H1 (cell line): ENCODE measurements at regions not wholly inside any gene's neighbourhood (a gene's known extent, or its start where the extent isn't known, plus 50 kb on each side); places are given as distances from the start of the nearest gene placed in this dataset.

Experiments
- CTCF ChIA-PET: fragments of 300-600 bp; sonication (Branson Sonifier 250); formaldehyde crosslinking; loops from one replicate; lab custom pipeline; 2021; ENCODE audit not compliant: partially characterized antibody; lab: Charles Lee
- POLR2A ChIA-PET: fragments of 300-600 bp; sonication (Branson Sonifier 250); formaldehyde crosslinking; loops from one replicate; lab custom pipeline; 2021; ENCODE audit warnings: inconsistent platforms; ENCODE audit not compliant: partially characterized antibody; lab: Charles Lee
- DNase-seq, 2 experiments: peaks; one replicate each; pipeline versions ENCODE4 v3.0.0 to v3.0.0-alpha.2; 2010 to 2022; ENCODE audit warnings: low spot score in 2 of 2, low read depth in 1 of 2, mixed read lengths in 1 of 2
- FAIRE-seq: peaks from 2 replicates; lab custom pipeline; 2011; peaks lifted over from hg19 to GRCh38; lab: Jason Lieb, UNC
- H2AFZ ChIP-seq: 2 replicates; pipeline ENCODE4 v1.8.1; 2012; ENCODE audit warnings: low read length, inconsistent platforms
- H2AK5ac ChIP-seq: 2 replicates; pipeline ENCODE4 v1.6.1; 2013; ENCODE audit warnings: low read depth, low read length
- H2BK120ac ChIP-seq: replicated peaks from 2 replicates; pipeline ENCODE3; 2013; ENCODE audit warnings: low read depth, low read length, inconsistent platforms
- H2BK12ac ChIP-seq: 2 replicates; pipeline ENCODE4 v1.6.1; 2013; ENCODE audit warnings: low read depth, low read length
- H2BK15ac ChIP-seq: 2 replicates; pipeline ENCODE4 v1.6.1; 2013; ENCODE audit warnings: low read length
- H2BK20ac ChIP-seq: 2 replicates; pipeline ENCODE4 v1.6.1; 2013; ENCODE audit warnings: low read length
- H2BK5ac ChIP-seq: 2 replicates; pipeline ENCODE4 v1.6.1; 2013; ENCODE audit warnings: low read depth, low read length
- H3K14ac ChIP-seq: 2 replicates; pipeline ENCODE4 v1.6.1; 2013; ENCODE audit warnings: inconsistent platforms; ENCODE audit not compliant: insufficient read length
- H3K18ac ChIP-seq: 2 replicates; pipeline ENCODE4 v1.6.1; 2013; ENCODE audit warnings: low read length; ENCODE audit errors: extremely low read depth
- H3K23ac ChIP-seq: 2 replicates; pipeline ENCODE4 v1.6.1; 2013; ENCODE audit warnings: inconsistent platforms; ENCODE audit not compliant: insufficient read length
- H3K23me2 ChIP-seq: 2 replicates; pipeline ENCODE4 v1.6.1; 2013; ENCODE audit warnings: low read depth, low read length
- H3K27ac ChIP-seq: 2 replicates; pipeline ENCODE4 v1.6.1; 2011; ENCODE audit warnings: low read depth, low read length, inconsistent platforms
- H3K27me3 ChIP-seq, 4 experiments: replicated peaks in 1 of 4; 1 replicate in 1 of 4; 2 replicates in 3 of 4; pipeline versions ENCODE4 v1.6.1 to v1.8.1; 2011 to 2013; ENCODE audit warnings: low read length in 3 of 4, mild to moderate bottlenecking in 3 of 4, inconsistent platforms in 2 of 4, mixed read lengths in 2 of 4, moderate library complexity in 1 of 4; ENCODE audit not compliant: control insufficient read depth in 3 of 4, insufficient read depth in 3 of 4; ENCODE audit errors: extremely low read depth in 1 of 4
- H3K36me3 ChIP-seq, 4 experiments: 2 replicates each; pipeline versions ENCODE4 v1.6.1 to v1.8.1; 2011 to 2013; ENCODE audit warnings: mild to moderate bottlenecking in 4 of 4, low read length in 3 of 4, moderate library complexity in 2 of 4, control low read depth in 1 of 4, inconsistent platforms in 1 of 4; ENCODE audit not compliant: insufficient read depth in 4 of 4, control insufficient read depth in 2 of 4
- H3K4ac ChIP-seq: replicated peaks from 2 replicates; pipeline ENCODE3; 2013; ENCODE audit warnings: low read length, low read depth, mixed read lengths, inconsistent platforms; ENCODE audit not compliant: insufficient read length
- H3K4me1 ChIP-seq, 4 experiments: replicated peaks in 1 of 4; 1 replicate in 1 of 4; 2 replicates in 3 of 4; pipeline versions ENCODE4 v1.6.1 to v1.8.1; 2011 to 2013; ENCODE audit warnings: low read length in 3 of 4, inconsistent platforms in 2 of 4, mixed read lengths in 1 of 4; ENCODE audit not compliant: insufficient read depth in 4 of 4, control insufficient read depth in 3 of 4
- H3K4me2 ChIP-seq, 2 experiments: 2 replicates each; pipeline versions ENCODE4 v1.6.1 to v1.8.1; 2011 to 2013; ENCODE audit warnings: low read depth in 2 of 2, low read length in 2 of 2, control low read depth in 1 of 2, inconsistent platforms in 1 of 2, mild to moderate bottlenecking in 1 of 2; ENCODE audit not compliant: insufficient read depth in 1 of 2
- H3K4me3 ChIP-seq, 4 experiments: fragments of 200-600, 300-600 bp in 1 of 4; sonication (generic), shearing (Covaris generic), sonication (Bioruptor Twin) in 1 of 4; 2 replicates each; pipeline versions ENCODE4 v1.5.1 to v1.8.1; 2011 to 2016; ENCODE audit warnings: low read length in 4 of 4, low read depth in 3 of 4, control low read depth in 2 of 4, inconsistent platforms in 2 of 4, mild to moderate bottlenecking in 2 of 4, mixed read lengths in 1 of 4, moderate library complexity in 1 of 4; ENCODE audit not compliant: insufficient read depth in 2 of 4; ENCODE audit errors: extremely low read depth in 1 of 4
- H3K56ac ChIP-seq: replicated peaks from 2 replicates; pipeline ENCODE3; 2013; ENCODE audit warnings: low read depth, mild to moderate bottlenecking, mixed read lengths, low read length, inconsistent platforms; ENCODE audit not compliant: insufficient read length
- H3K79me1 ChIP-seq: 2 replicates; pipeline ENCODE4 v1.6.1; 2013; ENCODE audit warnings: low read depth, low read length, control low read depth
- H3K79me2 ChIP-seq, 2 experiments: 2 replicates each; pipeline versions ENCODE4 v1.6.1 to v1.8.1; 2012 to 2013; ENCODE audit warnings: low read length in 2 of 2, mild to moderate bottlenecking in 2 of 2, inconsistent platforms in 1 of 2; ENCODE audit not compliant: insufficient read depth in 2 of 2, control insufficient read depth in 1 of 2
- H3K9ac ChIP-seq, 4 experiments: replicated peaks in 1 of 4; 1 replicate in 1 of 4; 2 replicates in 3 of 4; pipeline versions ENCODE4 v1.6.1 to v1.8.1; 2011 to 2013; ENCODE audit warnings: low read depth in 3 of 4, low read length in 3 of 4, control low read depth in 2 of 4, mild to moderate bottlenecking in 2 of 4, moderate library complexity in 2 of 4, inconsistent platforms in 1 of 4; ENCODE audit errors: extremely low read depth in 1 of 4
- H3K9me3 ChIP-seq, 2 experiments: 2 replicates each; pipeline versions ENCODE4 v1.6.1 to v1.8.1; 2012 to 2013; ENCODE audit warnings: mild to moderate bottlenecking in 2 of 2, moderate library complexity in 2 of 2, control low read depth in 1 of 2, inconsistent platforms in 1 of 2, low read depth in 1 of 2, low read length in 1 of 2, mixed read lengths in 1 of 2; ENCODE audit not compliant: insufficient read depth in 2 of 2
- H4K20me1 ChIP-seq, 2 experiments: replicated peaks in 1 of 2; 2 replicates each; pipeline versions ENCODE3 to v1.8.1; 2011 to 2013; ENCODE audit warnings: inconsistent platforms in 2 of 2, low read length in 2 of 2, mild to moderate bottlenecking in 1 of 2; ENCODE audit not compliant: insufficient read depth in 2 of 2, control insufficient read depth in 1 of 2
- H4K5ac ChIP-seq: 2 replicates; pipeline ENCODE4 v1.6.1; 2013; ENCODE audit warnings: low read length, low read depth, mixed read lengths, inconsistent platforms; ENCODE audit not compliant: insufficient read length
- H4K8ac ChIP-seq: 2 replicates; pipeline ENCODE4 v1.8.0; 2013; ENCODE audit warnings: mild to moderate bottlenecking, moderate library complexity, low read length, inconsistent platforms; ENCODE audit not compliant: insufficient read depth; ENCODE audit errors: extremely low read depth
- H4K91ac ChIP-seq: replicated peaks from 2 replicates; pipeline ENCODE3; 2013; ENCODE audit warnings: low read length, mixed read lengths, inconsistent platforms; ENCODE audit not compliant: insufficient read length
- BACH1 ChIP-seq: IDR thresholded peaks from 2 replicates; pipeline ENCODE4 v1.6.1; 2012; ENCODE audit warnings: low read length, improper control_type of control experiment
- BCL11A ChIP-seq, 2 experiments: IDR thresholded peaks; one replicate each; pipeline ENCODE4 v1.6.1; 2011; ENCODE audit warnings: low read depth in 2 of 2, low read length in 2 of 2, mild to moderate bottlenecking in 2 of 2
- BRCA1 ChIP-seq: IDR thresholded peaks from 2 replicates; pipeline ENCODE4 v1.6.1; 2012; ENCODE audit warnings: low read depth, low read length, improper control_type of control experiment
- CEBPB ChIP-seq: IDR thresholded peaks from 2 replicates; pipeline ENCODE4 v1.6.1; 2012; ENCODE audit warnings: low read depth, low read length
- CHD1 ChIP-seq: IDR thresholded peaks from 2 replicates; pipeline ENCODE4 v1.6.1; 2012; ENCODE audit warnings: low read depth, low read length, improper control_type of control experiment
- CREB1 ChIP-seq: IDR thresholded peaks from 2 replicates; pipeline ENCODE4 v1.6.1; 2012; ENCODE audit warnings: inconsistent platforms
- NANOG ChIP-seq: IDR thresholded peaks from 2 replicates; pipeline ENCODE4 v1.6.1; 2011; ENCODE audit warnings: low read length, low read depth, mild to moderate bottlenecking, inconsistent platforms; ENCODE audit not compliant: insufficient read depth, poor library complexity, severe bottlenecking
- NRF1 ChIP-seq: IDR thresholded peaks from 2 replicates; pipeline ENCODE4 v1.6.1; 2011; ENCODE audit warnings: mild to moderate bottlenecking, low read depth, low read length, improper control_type of control experiment
- POU5F1 ChIP-seq: IDR thresholded peaks from 2 replicates; pipeline ENCODE4 v1.6.1; 2011; ENCODE audit warnings: low read depth, mild to moderate bottlenecking, low read length, moderate library complexity
- RFX5 ChIP-seq: IDR thresholded peaks from 2 replicates; pipeline ENCODE4 v1.6.1; 2011; ENCODE audit warnings: low read depth, low read length, improper control_type of control experiment, borderline replicate concordance
- RXRA ChIP-seq: IDR thresholded peaks from 2 replicates; pipeline ENCODE4 v1.6.1; 2011; ENCODE audit warnings: low read depth, mild to moderate bottlenecking, low read length, moderate library complexity; ENCODE audit not compliant: insufficient read depth
- SAP30 ChIP-seq: fragments of 300-600 bp; sonication (generic); IDR thresholded peaks from 2 replicates; pipeline ENCODE4 v1.7.1; 2012; ENCODE audit warnings: low read length, moderate library complexity, mild to moderate bottlenecking, inconsistent platforms; ENCODE audit not compliant: insufficient read depth, insufficient replicate concordance
- SIX5 ChIP-seq: IDR thresholded peaks from 2 replicates; pipeline ENCODE4 v1.6.1; 2011; ENCODE audit warnings: mild to moderate bottlenecking, low read depth, low read length
- TAF1 ChIP-seq: IDR thresholded peaks from 2 replicates; pipeline ENCODE4 v1.6.1; 2011; ENCODE audit warnings: mild to moderate bottlenecking, low read depth, low read length
- ZNF274 ChIP-seq: IDR thresholded peaks from 2 replicates; pipeline ENCODE4 v1.7.0; 2012; ENCODE audit warnings: low read length, borderline replicate concordance; ENCODE audit errors: extremely low read depth
- WGBS, 2 experiments: shearing (Covaris generic) in 1 of 2; methylation state at CpG; one replicate each; pipeline versions ENCODE4 v1.1.6 to v1.1.7; 2013 to 2015; ENCODE audit warnings: low lambda C conversion rate in 2 of 2, mixed read lengths in 2 of 2, inconsistent platforms in 1 of 2, low coverage in 1 of 2, missing lambda C conversion rate in 1 of 2; ENCODE audit not compliant: insufficient replicate concordance in 2 of 2, insufficient coverage in 1 of 2, insufficient read length in 1 of 2; ENCODE audit errors: extremely low coverage in 1 of 2, missing lambda C conversion rate in 1 of 2; 5-methylcytosine and 5-hydroxymethylcytosine counted together

DNA sequence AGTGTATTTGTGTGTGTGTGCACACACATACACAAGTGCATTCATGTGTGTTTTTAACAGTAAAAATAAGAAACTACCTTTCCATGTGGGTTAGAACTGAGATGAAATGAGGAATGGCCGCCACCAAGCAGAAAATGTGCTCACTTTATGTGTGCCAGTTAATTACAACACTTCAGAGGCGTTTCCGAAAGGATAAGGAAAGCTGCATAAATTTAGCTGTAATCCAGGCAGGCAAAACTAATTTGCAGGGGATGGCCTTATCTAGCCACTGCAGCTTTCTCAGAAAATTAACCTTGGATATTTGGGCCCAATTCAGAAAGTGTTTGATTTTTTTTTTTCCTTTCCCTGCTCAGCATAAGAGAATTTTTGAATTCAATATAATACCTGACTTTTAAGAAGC lies 328.8 kb upstream of the PHF14 start:
- Histone ChIP-seq H2AFZ (peak overlapping the region; percentile 32; the same call in 1 of the 2 replicates), H3K4ac (no peak overlapping the region), H3K18ac (no peak overlapping the region), H3K79me1 (no peaks in the 10 kb centered on the region), H4K8ac (no peak overlapping the region), H2BK12ac (no peak overlapping the region), H3K14ac (no peak overlapping the region), H3K9ac (no peak overlapping the region), H2BK15ac (no peak overlapping the region), H3K4me2 (no peak overlapping the region), H3K4me3 (no peak overlapping the region), H2BK120ac (no peak overlapping the region), H3K27me3 (no peaks in the 10 kb centered on the region), H2BK5ac (no peak overlapping the region), H3K27ac (no peak overlapping the region), H3K23me2 (no peaks in the 10 kb centered on the region), H3K23ac (no peak overlapping the region), H4K20me1 (no peaks in the 10 kb centered on the region), H3K79me2 (no peaks in the 10 kb centered on the region), H3K4me1 (no peaks in the 10 kb centered on the region), H4K5ac (no peak overlapping the region), H2BK20ac (no peak overlapping the region), H4K91ac (no peak overlapping the region), H3K56ac (no peak overlapping the region), H2AK5ac (no peak overlapping the region), H3K36me3 (no peaks in the 10 kb centered on the region), H3K9me3 (no peaks in the 10 kb centered on the region)
- ChIA-PET POLR2A (no interaction called here), CTCF (interaction anchor here (0.6 kb wide), 1 partner anchor 711 kb away, joined by 4 read pairs; no protein-coding TSS in a partner anchor)
- 94% methylated on average over 3 of the region's 3 CpGs; no CpG with 5 or more reads in 1 of the 2 experiments for WGBS, 2 experiments
- no peak for FAIRE-seq
- no peak for DNase-seq
- TF ChIP-seq CEBPB, result no peak
- no peak for TF ChIP-seq TAF1
- TF ChIP-seq RXRA, result no peak
- TF ChIP-seq CREB1, result no peak
- TF ChIP-seq POU5F1, result no peak
- TF ChIP-seq SIX5, result no peak
- TF ChIP-seq BCL11A (IDR thresholded peaks at IDR 0.05; ENCODE audit: low read depth in 2 of 2, low read length in 2 of 2), result no peak
- no peak for TF ChIP-seq CHD1
- TF ChIP-seq BACH1, result no peak
- no peak for TF ChIP-seq NRF1
- TF ChIP-seq BRCA1, result no peak
- TF ChIP-seq NANOG, result no peak
- TF ChIP-seq SAP30, result no peak
- no peak for TF ChIP-seq RFX5
- no peak for TF ChIP-seq ZNF274
